ENCODE measurements at regions not wholly inside any gene's neighbourhood (a gene's known extent, or its start where the extent isn't known, plus 50 kb on each side); places are given as distances from the start of the nearest gene placed in this dataset. TPM values are rescaled to one million over a fixed set of nuclear protein-coding genes. Genes with fewer than 3 reads are reported as not detected.
A peak's percentile ranks its signal among the peaks of the same experiment; 100 is the strongest.

GRCh38 chr5:19408149-19408548 is 579.9 kb downstream of the CDH18 start:
- no peak for TF ChIP-seq EZH2 (IDR thresholded peaks at IDR 0.05; ENCODE audit: borderline replicate concordance)
- TF ChIP-seq EZH2phosphoT487 (IDR thresholded peaks at IDR 0.05; ENCODE audit: low read depth, severe bottlenecking, unreplicated experiment) = no peak
- no peak for TF ChIP-seq CTCF (IDR thresholded peaks at IDR 0.05; ENCODE audit: poor library complexity)
- no peak overlapping the region for H2AFZ ChIP-seq

DNA sequence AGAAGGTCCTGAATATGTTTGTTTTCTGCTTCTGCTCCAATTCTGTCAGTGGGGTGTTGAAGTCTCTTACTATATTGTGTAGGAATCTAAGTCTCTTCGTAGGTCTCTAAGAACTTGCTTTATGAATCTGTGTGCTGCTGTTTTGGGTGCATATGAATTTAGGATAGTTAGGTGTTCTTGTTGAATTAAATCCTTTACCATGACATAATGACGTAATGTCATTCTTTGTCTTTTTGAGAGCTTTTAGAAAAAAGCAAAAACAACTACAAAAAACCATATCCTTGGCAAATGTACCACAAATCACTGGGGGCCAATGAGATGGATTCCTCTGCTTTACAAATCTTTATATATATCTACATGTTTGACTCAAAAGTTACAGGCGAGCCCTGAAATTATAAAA is 576.1 kb downstream of the CDH18 start:
- Histone ChIP-seq H2AFZ (no peak overlapping the region), H3K79me2 (no peaks in the 10 kb centered on the region), H3K36me3 (replicated peaks; ENCODE audit: insufficient read depth, low read depth) (no peaks in the 10 kb centered on the region), H3K27me3 (no peaks in the 10 kb centered on the region), H3K4me3 (no peak overlapping the region), H4K20me1 (ENCODE audit: insufficient read depth, poor library complexity, severe bottlenecking) (no peaks in the 10 kb centered on the region), H3K9me2 (replicated peaks; ENCODE audit: insufficient read depth) (no peaks in the 10 kb centered on the region), H3K27ac (no peak overlapping the region), H3K4me2 (no peak overlapping the region), H3K4me1 (ENCODE audit: insufficient read depth) (no peaks in the 10 kb centered on the region), H3K9me3 (ENCODE audit: low read depth) (no peaks in the 10 kb centered on the region)
- DNase-seq (ENCODE audit: low spot score) = no peak
- 86% methylated on average over 3 of the region's 3 CpGs for WGBS (ENCODE audit: low lambda C conversion rate, missing lambda C conversion rate)
- no peak for TF ChIP-seq EZH2 (IDR thresholded peaks at IDR 0.05; ENCODE audit: borderline replicate concordance)

More at GRCh38 chr5:19408149-19408548, 579.9 kb downstream of the CDH18 start:
- Histone ChIP-seq H3K4me3 (no peak overlapping the region), H3K9me2 (replicated peaks; ENCODE audit: insufficient read depth) (no peaks in the 10 kb centered on the region), H3K27ac (no peak overlapping the region), H4K20me1 (ENCODE audit: insufficient read depth, poor library complexity, severe bottlenecking) (no peaks in the 10 kb centered on the region), H3K79me2 (no peaks in the 10 kb centered on the region), H3K27me3 (no peaks in the 10 kb centered on the region), H3K4me1 (ENCODE audit: insufficient read depth) (no peaks in the 10 kb centered on the region), H3K9me3 (ENCODE audit: low read depth) (no peaks in the 10 kb centered on the region), H3K4me2 (no peak overlapping the region), H3K36me3 (replicated peaks; ENCODE audit: insufficient read depth, low read depth) (no peaks in the 10 kb centered on the region)
- DNase-seq (ENCODE audit: low spot score) = no peak
- WGBS (ENCODE audit: low lambda C conversion rate, missing lambda C conversion rate) = 97% methylated on average over 3 of the region's 3 CpGs

Small RNA genes in the stretch of these regions (small RNA-seq; reads per million reads assigned to genes)
- gene AC025768.1 (not detected), gene RF00017 (not detected), gene RF00136 (0.53 reads per million, percentile 42 among the genes with 10 or more reads in this experiment), gene RN7SL58P (not detected)
